ENCODE measurements at regions not wholly inside any gene's neighbourhood (a gene's known extent, or its start where the extent isn't known, plus 50 kb on each side); places are given as distances from the start of the nearest gene placed in this dataset.

DNA sequence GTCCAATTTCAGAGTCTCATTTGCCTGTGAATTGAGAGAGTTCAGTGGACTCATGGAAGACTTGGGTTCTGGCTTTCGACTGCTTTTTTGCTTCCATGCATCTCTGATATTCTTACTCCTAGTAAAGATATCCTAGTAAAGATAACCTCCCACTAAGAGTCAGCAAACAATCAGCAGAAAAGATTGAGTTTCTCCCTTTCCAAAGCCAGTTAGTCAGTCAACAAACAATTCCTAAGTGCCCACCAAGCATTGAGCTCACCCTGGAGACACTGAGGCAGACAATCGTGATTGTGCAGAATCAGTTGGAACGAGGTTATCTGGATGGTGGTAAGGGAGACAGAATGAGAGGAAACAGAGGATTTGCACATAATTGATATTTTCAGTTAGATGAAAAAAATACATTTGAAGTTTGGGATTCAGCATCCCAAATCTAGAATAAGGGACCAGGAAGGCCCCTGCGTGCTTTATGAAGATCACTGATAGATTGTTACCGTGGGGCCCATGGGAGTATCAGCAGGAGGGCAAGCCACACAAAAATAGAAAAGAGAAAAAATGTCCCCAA lies 99.7 kb upstream of the SLC38A2 start:
- DNase-seq, result no peak
- peaks cover 0 to 2% of the 10 kb centered on the region in 2 donors for H3K9me3 Mint-ChIP-seq
- ATAC-seq (replicated peaks), result no peak
- no peaks in the 10 kb centered on the region for H3K27me3 Mint-ChIP-seq
- no peak overlapping the region for H3K4me3 Mint-ChIP-seq
- H3K27ac Mint-ChIP-seq, result no peak overlapping the region
- peaks cover 10 to 13% of the 10 kb centered on the region in 2 donors for H3K4me1 Mint-ChIP-seq (ENCODE audit: low read depth in 2 of 2)
- peaks cover 4% of the 10 kb centered on the region for H3K36me3 Mint-ChIP-seq (ENCODE audit: insufficient read depth)

DNA sequence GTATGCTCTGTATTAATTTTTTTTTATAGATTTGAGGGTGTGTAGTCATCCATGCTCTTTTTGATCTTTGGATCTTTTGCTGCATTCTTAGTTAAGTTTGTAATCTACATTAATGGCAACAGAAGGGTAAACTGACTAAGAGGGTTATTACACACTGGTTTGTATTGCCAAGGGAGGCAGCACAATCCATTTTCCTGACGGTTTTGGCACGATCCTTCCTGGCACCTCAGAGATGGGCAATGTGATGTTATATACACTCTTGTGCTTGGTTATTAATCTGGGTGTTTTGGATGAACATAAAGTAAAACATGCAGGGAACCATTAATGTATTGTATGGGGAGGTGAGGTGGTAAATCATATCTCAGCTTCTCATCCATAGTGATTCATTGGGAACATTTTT lies 98.8 kb upstream of the SLC38A2 start:
- Mint-ChIP-seq H3K4me3 (no peak overlapping the region), H3K4me1 (ENCODE audit: low read depth in 2 of 2) (peaks cover 10 to 11% of the 10 kb centered on the region in 2 donors), H3K36me3 (ENCODE audit: insufficient read depth) (peaks cover 4% of the 10 kb centered on the region), H3K9me3 (peaks cover 0 to under 1% of the 10 kb centered on the region in 2 donors), H3K27ac (no peak overlapping the region), H3K27me3 (no peaks in the 10 kb centered on the region)
- ATAC-seq (replicated peaks), result no peak
- no peak for DNase-seq

DNA sequence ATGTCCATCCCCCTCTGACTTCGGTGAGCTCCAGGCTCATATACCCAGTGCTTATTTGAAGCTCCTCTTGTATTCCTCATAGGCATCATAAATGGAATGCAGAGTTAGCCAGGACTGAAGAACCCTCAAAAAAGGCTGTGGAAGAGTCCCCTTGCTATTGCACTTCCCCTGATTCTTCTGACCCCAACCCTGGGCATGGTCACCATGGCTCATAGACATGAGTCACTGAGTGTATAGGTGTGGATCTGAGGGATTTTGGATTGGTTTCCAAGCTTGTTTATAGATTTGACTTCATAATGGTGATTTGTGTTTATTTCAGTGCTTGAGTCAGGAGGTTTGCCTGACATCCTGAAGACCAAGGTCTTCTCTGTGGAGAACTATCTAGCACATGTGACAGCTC lies 98.4 kb upstream of the SLC38A2 start:
- H3K27me3 Mint-ChIP-seq, result no peaks in the 10 kb centered on the region
- no peak for DNase-seq
- H3K27ac Mint-ChIP-seq, result no peak overlapping the region
- no peaks in the 10 kb centered on the region for H3K9me3 Mint-ChIP-seq
- H3K36me3 Mint-ChIP-seq (ENCODE audit: insufficient read depth), result peaks cover 4% of the 10 kb centered on the region
- H3K4me3 Mint-ChIP-seq, result no peak overlapping the region
- no peak for ATAC-seq (replicated peaks)
- peaks cover 10% of the 10 kb centered on the region in 2 donors for H3K4me1 Mint-ChIP-seq (ENCODE audit: low read depth in 2 of 2)

DNA sequence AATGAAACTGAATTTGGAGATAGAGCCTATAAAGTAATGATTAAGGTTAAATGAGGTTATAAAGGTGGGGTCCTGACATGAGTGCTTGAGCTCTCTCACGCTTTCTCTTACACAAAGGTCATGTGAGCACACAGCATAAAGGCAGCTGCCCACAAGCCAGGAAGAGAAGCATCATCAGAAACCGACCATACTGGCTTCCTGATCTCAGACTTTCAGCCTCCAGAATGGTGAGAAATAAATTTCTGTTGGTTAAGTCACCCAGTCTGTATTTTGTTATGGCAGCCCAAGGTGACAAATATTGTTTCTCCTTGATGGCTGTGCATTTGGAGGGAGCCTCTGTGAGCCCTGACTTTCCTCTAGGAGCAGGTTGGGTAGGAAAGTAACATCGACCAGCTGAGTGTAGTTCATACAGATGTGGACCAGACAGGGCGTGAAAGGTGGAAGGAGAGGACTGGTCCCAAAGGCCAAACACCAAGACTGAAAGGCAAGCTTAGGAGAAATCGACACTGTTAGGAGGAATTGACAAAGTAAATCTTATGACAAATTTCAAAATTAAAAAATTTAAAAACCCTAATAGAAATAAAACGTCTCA lies 97.6 kb upstream of the SLC38A2 start:
- ATAC-seq (replicated peaks), result peak; percentile 96
- H3K4me3 Mint-ChIP-seq, result peak overlapping the region; percentile 31 to 58
- no peaks in the 10 kb centered on the region for H3K9me3 Mint-ChIP-seq
- H3K27ac Mint-ChIP-seq, result peak overlapping the region; percentile 81 to 82
- no peaks in the 10 kb centered on the region for H3K27me3 Mint-ChIP-seq
- H3K36me3 Mint-ChIP-seq (ENCODE audit: insufficient read depth), result peaks cover 4% of the 10 kb centered on the region
- H3K4me1 Mint-ChIP-seq (ENCODE audit: low read depth in 2 of 2), result peaks cover 10% of the 10 kb centered on the region in 2 donors
- DNase-seq, result peak in 2 of 3 experiments; percentile 3 to 8

DNA sequence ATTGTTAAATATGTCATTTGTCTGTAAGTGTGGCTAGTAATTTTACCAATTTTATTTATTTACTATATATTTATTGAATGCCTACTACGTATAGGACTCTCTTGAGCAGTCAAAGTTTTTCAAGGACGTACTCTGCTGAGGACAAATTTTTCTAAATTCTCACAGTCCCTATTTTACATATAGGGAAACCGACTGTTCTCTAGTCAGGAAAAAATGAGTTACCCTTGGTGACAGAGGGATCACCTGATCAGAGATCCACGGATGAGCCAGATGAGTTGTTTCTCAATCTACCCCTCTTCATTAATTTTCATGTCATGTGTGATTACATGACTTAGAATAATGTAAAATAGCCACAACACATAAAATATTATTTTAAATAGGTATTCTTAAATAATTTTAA lies 96.2 kb upstream of the SLC38A2 start:
- Mint-ChIP-seq H3K4me1 (ENCODE audit: low read depth in 2 of 2) (peaks cover 10% of the 10 kb centered on the region in 2 donors), H3K27me3 (no peaks in the 10 kb centered on the region), H3K36me3 (ENCODE audit: insufficient read depth) (peaks cover 4% of the 10 kb centered on the region), H3K4me3 (no peak overlapping the region), H3K9me3 (no peaks in the 10 kb centered on the region), H3K27ac (no peak overlapping the region)
- no peak for DNase-seq
- no peak for ATAC-seq (replicated peaks)

DNA sequence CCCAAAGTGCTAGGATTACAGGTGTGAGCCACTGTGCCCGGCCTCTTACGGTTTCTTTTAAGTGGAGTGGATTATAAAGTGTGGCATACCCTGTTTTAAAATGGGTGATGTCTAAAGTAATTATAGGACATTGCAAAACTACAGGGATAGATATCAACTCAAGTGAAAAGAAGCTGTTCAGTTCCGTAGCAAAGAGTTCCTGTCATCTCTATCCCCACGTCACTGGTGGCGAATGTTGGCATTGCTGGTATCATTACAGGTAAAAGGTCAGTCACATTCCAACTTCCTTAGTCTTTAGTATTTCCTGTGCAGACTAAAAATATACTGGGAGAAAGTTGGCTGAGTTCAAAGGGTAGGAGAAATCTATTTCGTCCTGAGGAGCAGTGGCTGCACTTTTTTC lies 95.6 kb upstream of the SLC38A2 start:
- Mint-ChIP-seq H3K9me3 (no peaks in the 10 kb centered on the region), H3K27ac (no peak overlapping the region), H3K4me3 (no peak overlapping the region), H3K27me3 (no peaks in the 10 kb centered on the region), H3K4me1 (ENCODE audit: low read depth in 2 of 2) (peaks cover 10% of the 10 kb centered on the region in 2 donors), H3K36me3 (ENCODE audit: insufficient read depth) (peaks cover 4% of the 10 kb centered on the region)
- DNase-seq, result no peak
- no peak for ATAC-seq (replicated peaks)

DNA sequence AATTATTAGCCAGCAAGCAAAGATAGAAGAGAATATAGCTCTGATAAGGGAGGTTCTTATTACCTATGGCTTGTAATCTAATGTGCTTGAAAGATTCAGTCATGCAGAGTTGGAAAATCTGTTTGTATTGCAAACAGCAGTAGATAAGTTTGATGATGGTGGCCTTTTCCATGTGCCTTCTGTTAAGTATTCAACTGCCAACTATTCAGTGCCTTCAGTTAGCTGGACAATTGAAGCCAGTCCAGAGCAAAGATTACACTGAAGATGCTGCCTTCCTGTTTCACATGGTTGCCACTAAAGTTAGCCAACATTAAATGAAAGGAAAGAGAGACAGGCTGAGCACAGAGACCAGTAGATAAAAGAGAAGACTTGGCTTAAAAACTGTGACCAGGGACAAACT lies 92.7 kb upstream of the SLC38A2 start:
- no peaks in the 10 kb centered on the region for H3K9me3 Mint-ChIP-seq
- H3K36me3 Mint-ChIP-seq (ENCODE audit: insufficient read depth), result peaks cover 3% of the 10 kb centered on the region
- DNase-seq (no peak), ATAC-seq (replicated peaks) (no peak)
- peaks cover 14 to 16% of the 10 kb centered on the region in 2 donors for H3K4me1 Mint-ChIP-seq (ENCODE audit: low read depth in 2 of 2)
- H3K27me3 Mint-ChIP-seq, result no peaks in the 10 kb centered on the region
- no peak overlapping the region for H3K4me3 Mint-ChIP-seq
- H3K27ac Mint-ChIP-seq, result no peak overlapping the region

DNA sequence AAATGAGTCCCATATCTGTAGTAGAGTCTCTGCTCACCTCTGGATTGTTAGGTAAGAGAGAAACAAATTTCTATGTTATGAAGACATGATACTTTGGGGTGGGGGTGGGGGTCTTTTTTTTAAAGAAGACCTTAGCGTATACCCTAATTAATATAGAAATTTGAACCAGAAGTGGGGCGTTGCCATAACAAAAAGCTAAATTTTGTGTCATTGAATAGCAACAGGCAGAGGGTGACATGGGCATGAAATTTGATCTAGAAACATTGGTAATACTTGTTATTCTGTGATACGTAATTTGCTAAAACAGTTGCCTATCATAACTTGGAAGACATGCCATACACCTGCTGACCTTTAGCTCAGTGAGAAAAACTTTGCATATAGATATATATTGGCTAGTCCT lies 92.3 kb upstream of the SLC38A2 start:
- ATAC-seq (replicated peaks) (no peak), DNase-seq (no peak)
- Mint-ChIP-seq H3K4me3 (no peak overlapping the region), H3K27me3 (no peaks in the 10 kb centered on the region), H3K27ac (no peak overlapping the region), H3K9me3 (no peaks in the 10 kb centered on the region), H3K36me3 (ENCODE audit: insufficient read depth) (no peaks in the 10 kb centered on the region), H3K4me1 (ENCODE audit: low read depth in 2 of 2) (peaks cover 14 to 16% of the 10 kb centered on the region in 2 donors)

DNA sequence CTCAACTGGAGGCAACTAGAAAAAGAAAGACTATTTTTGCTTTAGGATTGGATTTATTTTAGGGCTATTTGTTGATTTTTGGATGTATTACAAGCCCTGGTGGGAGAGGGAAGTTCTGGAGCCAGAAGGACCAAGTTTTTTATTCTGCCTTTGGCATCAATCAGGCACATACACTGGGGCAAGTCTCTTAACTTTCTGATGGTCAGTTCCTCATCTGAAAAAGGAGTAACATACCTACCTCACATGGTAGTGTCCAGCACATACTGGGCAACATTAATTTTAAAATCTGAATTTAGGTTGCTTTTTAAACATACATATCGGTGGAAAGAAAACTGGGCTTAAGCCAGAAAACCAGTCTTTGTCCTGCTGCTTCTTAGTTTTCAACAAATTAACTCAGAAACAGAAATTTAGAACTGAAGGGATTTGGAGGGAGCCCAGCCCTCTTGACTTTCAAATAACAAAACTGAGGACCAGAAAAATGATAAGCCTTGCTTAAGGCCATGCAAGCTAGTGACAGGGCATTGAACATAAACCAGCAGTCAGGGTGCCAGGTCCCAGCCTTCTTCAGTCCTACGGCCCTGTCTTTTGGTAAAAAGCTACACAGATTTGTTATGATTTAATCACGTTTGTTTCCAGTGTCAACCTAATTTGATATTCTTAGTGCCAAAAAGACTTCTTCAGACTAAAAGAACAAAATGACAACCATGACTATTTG lies 90.2 kb upstream of the SLC38A2 start:
- DNase-seq, result no peak
- Mint-ChIP-seq H3K9me3 (no peaks in the 10 kb centered on the region), H3K4me1 (ENCODE audit: low read depth in 2 of 2) (peaks cover 22 to 23% of the 10 kb centered on the region in 2 donors), H3K4me3 (no peak overlapping the region), H3K27me3 (no peaks in the 10 kb centered on the region), H3K36me3 (ENCODE audit: insufficient read depth) (no peaks in the 10 kb centered on the region), H3K27ac (no peak overlapping the region)
- ATAC-seq (replicated peaks), result no peak

DNA sequence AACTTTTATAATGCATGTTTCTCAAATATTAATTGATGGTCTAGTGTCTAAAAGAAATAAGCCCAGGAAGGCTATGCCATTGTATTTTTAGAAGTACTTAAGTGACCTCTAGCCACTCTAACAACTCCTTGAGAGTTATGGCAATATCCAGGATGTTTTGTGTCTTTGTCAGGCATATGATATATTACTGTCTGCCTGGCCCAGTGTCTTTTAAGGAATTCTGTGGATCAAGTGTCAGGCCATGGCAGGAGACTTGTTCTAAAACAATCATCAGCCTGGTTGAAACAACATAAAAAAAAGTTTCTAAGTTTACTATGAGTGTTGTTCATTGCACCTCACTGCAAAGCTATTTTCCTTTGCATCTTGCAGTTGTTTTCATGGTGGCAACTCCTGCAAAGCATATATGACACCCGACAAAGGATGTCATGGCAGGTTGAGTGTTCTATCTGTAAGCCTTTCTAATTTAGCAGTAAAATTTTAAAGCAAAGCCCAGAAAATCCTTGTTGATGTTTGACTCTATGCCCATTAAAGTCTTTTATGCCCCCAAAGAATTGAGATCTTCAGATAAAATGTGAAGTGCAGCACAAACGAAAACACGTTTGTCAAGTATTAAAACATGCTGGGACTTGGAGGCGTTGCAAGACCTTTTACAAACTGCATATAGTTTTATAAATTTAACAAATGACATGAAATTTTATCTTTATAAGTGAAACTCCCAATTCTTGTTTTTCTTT lies 89.5 kb upstream of the SLC38A2 start:
- H3K9me3 Mint-ChIP-seq, result no peaks in the 10 kb centered on the region
- no peaks in the 10 kb centered on the region for H3K27me3 Mint-ChIP-seq
- DNase-seq (no peak), ATAC-seq (replicated peaks) (no peak)
- H3K4me3 Mint-ChIP-seq, result no peak overlapping the region
- peaks cover 22 to 23% of the 10 kb centered on the region in 2 donors for H3K4me1 Mint-ChIP-seq (ENCODE audit: low read depth in 2 of 2)
- no peaks in the 10 kb centered on the region for H3K36me3 Mint-ChIP-seq (ENCODE audit: insufficient read depth)
- H3K27ac Mint-ChIP-seq, result no peak overlapping the region

DNA sequence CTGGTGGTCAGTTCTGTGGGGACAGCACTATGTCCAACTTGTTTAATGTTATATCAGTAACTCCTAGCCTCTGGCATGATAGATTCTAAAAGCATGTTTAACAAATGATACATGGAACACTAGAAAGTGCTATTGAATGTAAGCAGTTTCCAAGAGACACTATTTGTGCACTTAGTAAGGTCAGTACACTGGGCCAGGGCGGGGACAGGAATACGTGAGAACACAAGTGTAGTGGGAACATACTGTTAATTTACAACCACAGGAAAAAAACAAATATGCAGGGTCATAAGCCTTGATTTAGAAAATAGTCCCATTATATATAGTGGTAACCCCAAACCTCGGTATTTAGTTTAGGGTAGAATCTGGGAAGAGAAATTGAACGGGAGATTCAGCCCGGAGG lies 88.9 kb upstream of the SLC38A2 start:
- H3K36me3 Mint-ChIP-seq (ENCODE audit: insufficient read depth), result no peaks in the 10 kb centered on the region
- no peaks in the 10 kb centered on the region for H3K9me3 Mint-ChIP-seq
- H3K27me3 Mint-ChIP-seq, result no peaks in the 10 kb centered on the region
- no peak overlapping the region for H3K27ac Mint-ChIP-seq
- peaks cover 26% of the 10 kb centered on the region in 2 donors for H3K4me1 Mint-ChIP-seq (ENCODE audit: low read depth in 2 of 2)
- DNase-seq (no peak), ATAC-seq (replicated peaks) (no peak)
- no peak overlapping the region for H3K4me3 Mint-ChIP-seq

DNA sequence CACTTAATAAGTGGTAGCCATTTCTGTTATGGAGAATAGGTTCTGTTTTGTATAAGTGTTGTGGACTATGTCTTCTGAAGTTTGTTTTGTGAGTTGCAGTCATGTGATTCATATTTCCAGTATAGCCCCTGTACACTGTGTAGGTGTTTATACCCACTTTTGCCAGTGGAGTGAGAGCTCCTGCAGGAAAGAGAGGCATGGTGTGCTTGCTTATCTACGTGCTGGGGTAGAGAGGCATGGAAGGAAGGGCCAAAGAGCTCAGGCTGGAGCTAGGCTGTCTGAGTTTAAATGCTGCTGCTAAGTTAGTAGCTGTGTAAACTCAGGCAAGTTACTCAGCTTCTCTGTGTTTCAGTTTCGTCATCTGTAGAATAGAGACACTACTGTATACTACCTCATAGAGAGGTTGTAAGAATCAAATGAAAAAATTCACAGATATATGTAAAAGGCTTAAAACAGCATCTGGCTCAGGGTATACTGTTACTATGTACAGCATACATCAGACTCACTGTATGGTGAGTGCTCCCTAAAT lies 88.2 kb upstream of the SLC38A2 start:
- Mint-ChIP-seq H3K27me3 (no peaks in the 10 kb centered on the region), H3K27ac (peak overlapping the region; percentile 59 to 68), H3K4me3 (peak overlapping the region; percentile 59 to 77), H3K36me3 (ENCODE audit: insufficient read depth) (no peaks in the 10 kb centered on the region), H3K4me1 (ENCODE audit: low read depth in 2 of 2) (peaks cover 29 to 33% of the 10 kb centered on the region in 2 donors), H3K9me3 (no peaks in the 10 kb centered on the region)
- ATAC-seq (replicated peaks) (no peak), DNase-seq (no peak)

DNA sequence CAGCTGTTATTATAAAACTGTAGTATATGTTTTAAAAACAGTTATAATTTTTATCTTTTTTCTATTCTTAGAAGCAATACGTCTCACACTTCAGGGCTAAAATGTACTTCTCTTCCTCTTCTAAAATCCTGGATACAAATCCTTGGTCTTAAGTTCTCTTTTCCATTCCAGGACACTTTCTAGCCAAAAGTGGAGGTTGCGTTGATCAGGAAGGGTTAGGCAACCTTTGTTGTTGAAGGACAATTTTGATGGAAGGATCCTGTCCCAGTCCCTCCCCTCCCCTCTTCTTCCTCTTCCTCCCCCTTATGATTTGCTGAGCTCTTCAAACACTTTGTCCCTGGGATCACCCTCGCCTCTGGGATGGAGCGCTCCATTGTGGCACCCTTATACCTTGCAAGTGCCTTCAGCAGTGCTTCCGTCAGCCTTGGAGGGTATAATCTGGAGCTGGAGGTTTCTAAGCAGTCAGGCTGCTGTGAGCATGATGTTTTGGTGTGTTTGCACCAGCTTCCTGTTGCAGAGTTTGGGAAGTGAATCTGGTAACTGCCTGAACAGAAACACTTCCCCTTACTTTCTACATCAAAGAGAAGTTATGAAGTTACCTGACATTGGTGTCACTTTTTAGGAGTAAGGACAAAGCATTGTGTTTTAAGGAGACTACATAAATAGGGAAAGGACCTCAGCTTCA lies 87.4 kb upstream of the SLC38A2 start:
- ATAC-seq (replicated peaks) (no peak), DNase-seq (no peak)
- Mint-ChIP-seq H3K36me3 (ENCODE audit: insufficient read depth) (no peaks in the 10 kb centered on the region), H3K4me3 (peak overlapping the region; percentile 59 to 77), H3K4me1 (ENCODE audit: low read depth in 2 of 2) (peaks cover 32 to 39% of the 10 kb centered on the region in 2 donors), H3K27ac (peak overlapping the region; percentile 59 to 68), H3K9me3 (no peaks in the 10 kb centered on the region), H3K27me3 (no peaks in the 10 kb centered on the region)

Measured in effector memory CD8-positive, alpha-beta T cell (primary cell).